ENCODE measurements at regions not wholly inside any gene's neighbourhood (a gene's known extent, or its start where the extent isn't known, plus 50 kb on each side); places are given as distances from the start of the nearest gene placed in this dataset.

DNA sequence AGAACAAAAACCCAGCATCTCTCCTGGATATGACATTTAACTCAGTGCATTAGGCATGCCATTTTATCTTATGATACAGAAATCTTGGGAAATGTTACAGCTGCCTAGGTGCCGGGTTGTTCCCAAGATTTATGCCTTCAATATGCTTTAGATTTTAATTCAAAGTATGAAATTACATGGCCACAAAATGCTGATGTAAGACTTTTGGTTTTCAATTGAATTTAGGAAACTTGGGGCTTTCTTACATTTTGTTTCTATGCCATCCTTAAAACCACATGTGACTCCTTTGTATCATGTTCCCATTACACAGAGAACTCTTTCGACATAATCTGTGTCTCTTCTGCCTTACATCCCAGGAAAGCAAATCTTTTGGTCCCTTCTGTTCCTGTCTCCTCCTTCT lies 83.9 kb downstream of the CCNA1 start:
- TF ChIP-seq CTCF (IDR thresholded peaks at IDR 0.05) (no peak), POLR2A (IDR thresholded peaks at IDR 0.05) (no peak)
